Heart right ventricle (tissue), 16 donors: ENCODE measurements at regions not wholly inside any gene's neighbourhood (a gene's known extent, or its start where the extent isn't known, plus 50 kb on each side); places are given as distances from the start of the nearest gene placed in this dataset.
A peak's percentile ranks its signal among the peaks of the same experiment; 100 is the strongest.

Source experiments
- ATAC-seq, 8 donors: fragments of 200-7000 bp; cut with Tn5 transposase; one replicate each; pipeline ENCODE4 v1.9.1; 2020; ENCODE audit warnings: mild to moderate bottlenecking in 8 of 8, moderate library complexity in 8 of 8, moderate number of reproducible peaks in 1 of 8
- DNase-seq, 2 donors: peaks; one replicate each; pipeline ENCODE4 v3.0.0-alpha.2; 2020
- H3K27ac ChIP-seq, 10 donors: fragments of 200-600 bp; sonication (generic) in 2 of 10; one replicate each; pipeline versions ENCODE4 v1.5.0 to v1.8.0; 2020 to 2022; ENCODE audit warnings: mild to moderate bottlenecking in 3 of 10
- H3K27me3 ChIP-seq, 7 donors: fragments of 200-600 bp; one replicate each; pipeline ENCODE4 v1.8.0; 2021 to 2022; ENCODE audit warnings: mild to moderate bottlenecking in 2 of 7
- H3K36me3 ChIP-seq, 9 donors: fragments of 200-600 bp; sonication (generic) in 1 of 9; one replicate each; pipeline versions ENCODE4 v1.5.0 to v1.8.0; 2020 to 2022; ENCODE audit warnings: mild to moderate bottlenecking in 2 of 9
- H3K4me1 ChIP-seq, 9 donors: fragments of 200-600 bp; sonication (generic) in 1 of 9; one replicate each; pipeline versions ENCODE4 v1.5.0 to v1.8.0; 2020 to 2022; ENCODE audit warnings: mild to moderate bottlenecking in 4 of 9
- H3K4me3 ChIP-seq, 10 donors: fragments of 200-600 bp; sonication (generic) in 2 of 10; one replicate each; pipeline versions ENCODE4 v1.5.0 to v1.8.0; 2020 to 2022; ENCODE audit warnings: mild to moderate bottlenecking in 7 of 10, moderate library complexity in 2 of 10
- H3K9me3 ChIP-seq, 11 donors: fragments of 200-600 bp in 10 of 11; sonication (generic) in 2 of 11; one replicate each; pipeline versions ENCODE4 v1.5.0 to v1.8.0; 2013 to 2022; ENCODE audit warnings: mild to moderate bottlenecking in 2 of 11, control low read depth in 1 of 11, moderate library complexity in 1 of 11
- CTCF ChIP-seq, 9 donors: fragments of 200-600 bp; sonication (generic) in 2 of 9; IDR thresholded peaks; one replicate each; pipeline versions ENCODE4 v1.5.0 to v1.8.0; 2021 to 2022; ENCODE audit warnings: antibody characterized with exemption in 9 of 9, mild to moderate bottlenecking in 5 of 9, moderate library complexity in 1 of 9
- WGBS, 2 donors: extraction: QIAGEN DNeasy Blood & Tissue Kit; methylation state at CpG; one replicate each; pipeline ENCODE4 v1.1.7; 2013; ENCODE audit warnings: inconsistent platforms in 1 of 2; 5-methylcytosine and 5-hydroxymethylcytosine counted together
- intact Hi-C, 10 donors: fragments of 100-400 bp; cut with DNase I; formaldehyde crosslinking; loops; one replicate each; pipeline versions ENCODE4 v1.11.1 to v1.14.2; 2022
- donor health status: Arrhythmogenic right ventricular cardiomyopathy.
- donor health status: ischemic (EF 13 %, LVEDD 7.1; RV severe dilation, severe dysfunction).
- donor health status: healthy with polysubstance abuse.
- donor health status: DM: no; HTN: yes; CAD: no.
- donor health status: DM: no; HTN: no; CAD: no.
- donor health status: ischemic (EF 25% LVEDD 6.9; RV normal size, moderate dysfunction).
- donor health status: ischemic (EF 25% LVEDD 5.7; RV mildly dilated, moderate dysfunction).
- donor health status: healthy.
- donor health status: DM: yes; HTN: yes; CAD: no.
- donor health status: Ischemic cardiomyopathy.
- donor health status: ischemic (EF 35%, LVEDD 5.7; RV mildly dilated, moderate dysfunction).
- donor health status: nonischemic (EF 11% LVEDD 7.7; RV severe dilation, severe dysfunction).
- donor health status: DM: yes; HTN: yes; CAD: no.
- donor health status: PGD.
- donor health status: ischemic (EF 29% LVEDD 5.4; RV normal size, mild dysfunction).
- donor health status: nonischemic (EF 23%, LVEDD 6.1; RV moderate dilation, normal function).

DNA sequence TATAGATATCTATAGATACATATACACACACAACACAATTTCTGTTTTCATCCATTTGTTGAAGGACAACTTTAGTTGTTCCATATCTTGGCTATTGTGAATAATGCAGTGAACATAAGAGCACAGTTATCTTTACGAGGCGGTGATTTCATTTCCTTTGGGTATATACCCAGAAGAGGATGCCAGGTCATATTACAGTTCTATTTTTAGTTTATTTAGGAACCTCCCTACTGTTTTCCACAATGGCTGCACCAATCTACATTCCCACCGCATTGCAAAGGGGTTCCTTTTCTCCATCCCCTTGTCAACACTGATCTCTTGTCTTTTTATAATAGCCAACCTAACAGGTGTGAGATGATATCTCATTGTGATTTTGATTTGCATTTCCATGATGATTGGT, 143.4 kb upstream of the ARHGAP5 start:
- Histone ChIP-seq H3K27me3 (no peaks in the 10 kb centered on the region), H3K9me3 (no peaks in the 10 kb centered on the region), H3K27ac (no peak overlapping the region), H3K4me1 (peaks cover 0 to 44% (median 24%) of the 10 kb centered on the region in 9 donors), H3K4me3 (no peak overlapping the region), H3K36me3 (no peaks in the 10 kb centered on the region)
- TF ChIP-seq CTCF (IDR thresholded peaks at IDR 0.05), result no peak
- DNase-seq (no peak), ATAC-seq (peak in 1 of 8 donors; percentile 45)
- 20 to 26% methylated on average over 3 of the region's 3 CpGs for WGBS, 2 donors
- intact Hi-C loops, result loop anchor here in 8 of 10 donors (2.0 to 10.0 kb wide), 9 partner anchors 141 to 541 kb away; partner anchors contain the start of gene ARHGAP5 (in 3 of the 8)

DNA sequence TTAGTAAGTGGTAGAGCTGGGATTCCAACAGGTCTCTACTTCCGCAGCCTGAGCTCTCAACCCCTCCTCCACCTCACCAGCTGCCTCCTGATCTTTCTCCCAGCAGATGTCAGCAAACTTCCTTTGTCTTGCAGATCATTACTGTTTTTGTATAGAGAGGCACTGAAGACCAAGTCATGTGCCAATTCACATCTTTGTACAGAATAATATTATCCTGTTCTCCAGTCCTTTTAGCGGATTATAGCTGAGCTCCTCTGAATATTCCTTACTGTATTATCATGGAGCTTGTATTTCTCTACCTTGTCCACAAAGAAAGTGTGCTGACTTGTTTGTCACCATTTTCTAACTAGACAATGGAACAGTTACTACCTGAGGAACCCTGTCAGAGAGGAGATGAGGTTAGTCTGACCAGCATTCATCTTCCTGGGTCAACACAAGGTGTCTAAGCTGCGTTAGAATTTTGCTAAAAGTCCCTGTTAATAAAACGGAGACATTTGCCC, 142.3 kb upstream of the ARHGAP5 start:
- 51 to 58% methylated on average over 4 of the region's 4 CpGs for WGBS, 2 donors
- no peaks in the 10 kb centered on the region for H3K36me3 ChIP-seq
- no peaks in the 10 kb centered on the region for H3K9me3 ChIP-seq
- no peak overlapping the region for H3K4me3 ChIP-seq
- H3K27ac ChIP-seq, result no peak overlapping the region
- no peaks in the 10 kb centered on the region for H3K27me3 ChIP-seq
- peaks cover 0 to 33% (median 18%) of the 10 kb centered on the region in 9 donors for H3K4me1 ChIP-seq
- ATAC-seq (peak; percentile 66 to 87 (median 80)), DNase-seq (peak in 1 of 2 donors; percentile 67)
- TF ChIP-seq CTCF (IDR thresholded peaks at IDR 0.05), result peak in 8 of 9 donors; percentile 25 to 78 (median 61)
- intact Hi-C loops, result loop anchor here (2.0 to 10.0 kb wide), 11 partner anchors 137 to 540 kb away; partner anchors contain the start of gene ARHGAP5 (in 3 of the 10)

DNA sequence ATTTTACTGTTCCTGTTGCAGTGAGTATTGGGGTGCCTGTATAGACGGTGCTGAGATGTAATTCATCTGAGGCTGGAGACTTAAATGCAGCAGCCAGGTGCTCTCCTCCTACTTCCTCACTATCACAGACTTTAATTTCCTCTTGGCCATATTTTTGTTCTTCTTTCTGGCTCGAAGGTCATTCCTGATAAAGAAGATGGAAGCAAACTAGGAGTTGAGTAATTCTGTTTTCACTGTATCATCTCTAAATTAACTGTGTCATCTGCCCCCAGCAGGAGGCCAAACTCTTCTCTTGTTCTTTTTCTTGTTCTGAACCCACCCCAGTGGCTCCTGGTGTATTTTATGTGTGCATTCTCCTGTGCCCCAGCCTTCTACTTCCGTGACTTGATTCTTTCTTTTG, 141.7 kb upstream of the ARHGAP5 start:
- H3K4me1 ChIP-seq, result peaks cover 0 to 32% (median 18%) of the 10 kb centered on the region in 9 donors
- H3K36me3 ChIP-seq, result no peaks in the 10 kb centered on the region
- no peak for TF ChIP-seq CTCF (IDR thresholded peaks at IDR 0.05)
- intact Hi-C loops, result loop anchor here in 9 of 10 donors (2.0 to 10.0 kb wide), 9 partner anchors 137 to 539 kb away; partner anchors contain the start of gene ARHGAP5 (in 2 of the 9)
- H3K9me3 ChIP-seq, result no peaks in the 10 kb centered on the region
- DNase-seq (no peak), ATAC-seq (no peak)
- peak overlapping the region in 1 of 10 donors; percentile 11 for H3K27ac ChIP-seq
- H3K4me3 ChIP-seq, result no peak overlapping the region
- WGBS, 2 donors, result 39 to 63% methylated on average over 3 of the region's 3 CpGs
- no peaks in the 10 kb centered on the region for H3K27me3 ChIP-seq

- no peak for TF ChIP-seq CTCF (IDR thresholded peaks at IDR 0.05)
- ATAC-seq (no peak), DNase-seq (no peak)
- H3K9me3 ChIP-seq, result no peaks in the 10 kb centered on the region
- intact Hi-C loops, result loop anchor here in 8 of 10 donors (2.0 to 10.0 kb wide), 9 partner anchors 136 to 539 kb away; partner anchors contain the start of gene ARHGAP5 (in 2 of the 8)
- 88 to 91% methylated on average over 6 of the region's 6 CpGs for WGBS, 2 donors
- H3K27ac ChIP-seq, result no peak overlapping the region
- H3K36me3 ChIP-seq, result no peaks in the 10 kb centered on the region
- no peaks in the 10 kb centered on the region for H3K27me3 ChIP-seq
- no peak overlapping the region for H3K4me3 ChIP-seq
- H3K4me1 ChIP-seq, result peaks cover 0 to 32% (median 18%) of the 10 kb centered on the region in 9 donors
These were observed 141.0 kb upstream of the ARHGAP5 start for GRCh38 chr14:31936115-31936514.
